ENCODE measurements at regions not wholly inside any gene's neighbourhood (a gene's known extent, or its start where the extent isn't known, plus 50 kb on each side); places are given as distances from the start of the nearest gene placed in this dataset.

DNA sequence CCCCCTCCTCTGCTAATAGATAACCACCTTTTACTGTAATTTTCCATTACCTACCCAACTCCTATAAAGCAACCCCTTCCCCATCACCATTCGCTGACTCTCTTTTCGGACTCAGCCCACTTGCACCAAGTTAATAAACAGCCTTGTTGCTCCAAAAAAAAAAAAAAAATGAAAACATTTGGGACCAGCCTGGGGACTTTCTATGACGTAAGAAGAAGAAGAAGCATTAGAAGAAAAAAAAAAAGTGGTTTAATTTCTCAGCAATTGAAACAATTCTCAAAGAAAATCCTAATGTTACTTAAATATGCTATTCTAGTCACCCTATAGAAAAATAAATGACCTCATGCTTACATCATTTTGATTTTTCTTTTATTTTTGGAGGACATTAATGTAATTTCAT, 301.5 kb upstream of the ANO3 start:
- WGBS, 2 donors = 79% methylated on average over 3 of the region's 3 CpGs
- H3K4me3 ChIP-seq (ENCODE audit: low read depth, poor library complexity, severe bottlenecking) = no peak overlapping the region
- no peak for DNase-seq (ENCODE audit: low spot score in 2 of 2)
- intact Hi-C loops (cut with DNase I; ENCODE audit: low total_unique reads) = no loop called here
- no peak for TF ChIP-seq POLR2A (IDR thresholded peaks at IDR 0.05)
- TF ChIP-seq, protein P1, sequence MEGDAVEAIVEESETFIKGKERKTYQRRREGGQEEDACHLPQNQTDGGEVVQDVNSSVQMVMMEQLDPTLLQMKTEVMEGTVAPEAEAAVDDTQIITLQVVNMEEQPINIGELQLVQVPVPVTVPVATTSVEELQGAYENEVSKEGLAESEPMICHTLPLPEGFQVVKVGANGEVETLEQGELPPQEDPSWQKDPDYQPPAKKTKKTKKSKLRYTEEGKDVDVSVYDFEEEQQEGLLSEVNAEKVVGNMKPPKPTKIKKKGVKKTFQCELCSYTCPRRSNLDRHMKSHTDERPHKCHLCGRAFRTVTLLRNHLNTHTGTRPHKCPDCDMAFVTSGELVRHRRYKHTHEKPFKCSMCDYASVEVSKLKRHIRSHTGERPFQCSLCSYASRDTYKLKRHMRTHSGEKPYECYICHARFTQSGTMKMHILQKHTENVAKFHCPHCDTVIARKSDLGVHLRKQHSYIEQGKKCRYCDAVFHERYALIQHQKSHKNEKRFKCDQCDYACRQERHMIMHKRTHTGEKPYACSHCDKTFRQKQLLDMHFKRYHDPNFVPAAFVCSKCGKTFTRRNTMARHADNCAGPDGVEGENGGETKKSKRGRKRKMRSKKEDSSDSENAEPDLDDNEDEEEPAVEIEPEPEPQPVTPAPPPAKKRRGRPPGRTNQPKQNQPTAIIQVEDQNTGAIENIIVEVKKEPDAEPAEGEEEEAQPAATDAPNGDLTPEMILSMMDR (IDR thresholded peaks at IDR 0.05) = no peak

DNA sequence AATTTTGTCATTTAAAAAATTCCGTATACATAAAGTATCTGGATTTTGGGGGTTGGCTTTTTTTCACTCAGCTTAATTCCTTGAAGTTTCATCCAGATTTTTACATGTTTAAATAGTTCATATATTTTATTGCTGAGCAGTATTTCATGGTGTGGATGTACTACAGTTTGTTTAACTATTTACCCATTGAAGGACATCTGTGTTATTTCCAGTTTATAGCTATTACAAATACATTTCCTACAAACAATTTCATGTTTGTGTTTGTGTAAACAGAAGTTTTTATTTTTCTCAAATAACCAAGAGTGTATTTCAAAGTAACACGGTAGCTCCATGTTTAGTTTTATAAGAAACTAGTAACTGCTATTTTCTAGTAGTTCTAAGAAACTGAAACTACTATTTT, 299.7 kb upstream of the ANO3 start:
- DNase-seq (ENCODE audit: low spot score in 2 of 2) = no peak
- no peak overlapping the region for H3K4me3 ChIP-seq (ENCODE audit: low read depth, poor library complexity, severe bottlenecking)
- TF ChIP-seq, protein P1 (IDR thresholded peaks at IDR 0.05) = no peak
- no peak for TF ChIP-seq POLR2A (IDR thresholded peaks at IDR 0.05)
- intact Hi-C loops (cut with DNase I; ENCODE audit: low total_unique reads) = no loop called here
- 41 to 42% methylated on average over 2 of the region's 2 CpGs for whole genome bisulfite sequencing, 2 donors

DNA sequence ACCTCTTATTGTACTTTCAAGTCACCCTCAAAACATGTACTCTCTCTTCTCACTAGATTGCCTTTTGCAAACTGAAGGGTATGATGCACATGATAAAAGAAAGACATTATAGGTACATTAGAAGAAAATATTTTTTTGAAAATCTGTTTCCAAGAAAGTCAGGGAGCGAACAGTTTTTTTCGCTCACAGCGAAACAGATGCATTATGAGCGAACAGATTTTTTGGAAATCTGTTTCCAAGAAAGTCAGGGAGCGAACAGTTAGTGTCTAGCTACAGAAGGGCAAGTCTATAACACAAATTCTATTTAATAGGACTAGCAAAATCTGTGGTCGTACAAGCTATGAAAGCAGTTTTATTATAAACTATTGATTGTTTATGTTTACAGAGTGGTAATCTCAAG, 296.2 kb upstream of the ANO3 start:
- no peak for DNase-seq (ENCODE audit: low spot score in 2 of 2)
- WGBS, 2 donors = 77 to 92% methylated on average over 5 to 6 of the region's 6 CpGs
- TF ChIP-seq POLR2A (IDR thresholded peaks at IDR 0.05) = no peak
- TF ChIP-seq, protein P1 (IDR thresholded peaks at IDR 0.05) = no peak
- intact Hi-C loops (cut with DNase I; ENCODE audit: low total_unique reads) = no loop called here
- H3K4me3 ChIP-seq (ENCODE audit: low read depth, poor library complexity, severe bottlenecking) = no peak overlapping the region

DNA sequence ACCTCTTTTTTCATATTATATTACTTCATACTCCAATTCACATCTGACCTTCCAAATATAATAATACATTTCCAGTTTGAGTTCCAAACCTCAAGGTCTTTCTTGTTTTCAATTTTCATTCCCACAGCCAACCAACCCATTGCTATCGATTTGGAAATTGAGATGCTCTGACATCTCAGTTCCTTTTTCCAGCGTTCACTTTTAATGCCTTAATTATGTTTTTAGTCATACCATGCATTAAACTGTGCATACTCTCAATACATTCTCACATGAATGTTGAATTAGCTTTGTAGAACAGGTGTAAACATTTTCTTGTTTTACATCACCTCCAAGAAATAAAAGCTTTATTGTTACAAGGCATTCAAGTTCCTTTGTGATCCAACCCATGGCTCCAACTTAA, 294.2 kb upstream of the ANO3 start:
- TF ChIP-seq, protein P1 (IDR thresholded peaks at IDR 0.05) = no peak
- TF ChIP-seq POLR2A (IDR thresholded peaks at IDR 0.05) = no peak
- 86 to 87% methylated on average over 2 of the region's 2 CpGs for WGBS, 2 donors
- intact Hi-C loops (cut with DNase I; ENCODE audit: low total_unique reads) = no loop called here
- H3K4me3 ChIP-seq (ENCODE audit: low read depth, poor library complexity, severe bottlenecking) = no peak overlapping the region
- no peak for DNase-seq (ENCODE audit: low spot score in 2 of 2)

DNA sequence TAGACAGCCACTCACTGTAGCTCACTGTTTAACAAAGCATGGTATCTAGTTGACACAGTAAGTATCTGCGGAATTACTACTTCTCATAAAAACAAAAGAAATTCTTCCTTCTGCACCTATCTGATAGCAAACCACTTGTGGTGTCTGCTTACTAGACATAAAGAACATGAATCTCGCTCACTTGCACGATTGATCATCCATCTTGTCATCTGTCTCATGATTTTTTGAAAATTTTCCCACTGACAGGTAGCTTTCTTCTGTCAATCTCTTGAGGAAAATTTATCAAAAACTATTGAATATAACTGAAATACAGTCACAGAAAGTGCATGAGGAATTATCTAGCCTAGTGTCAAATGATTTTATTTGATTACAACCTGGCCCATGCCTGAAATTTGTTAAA, 291.6 kb upstream of the ANO3 start:
- intact Hi-C loops (cut with DNase I; ENCODE audit: low total_unique reads) = no loop called here
- TF ChIP-seq POLR2A (IDR thresholded peaks at IDR 0.05) = no peak
- TF ChIP-seq, protein P1 (IDR thresholded peaks at IDR 0.05) = no peak
- DNase-seq (ENCODE audit: low spot score in 2 of 2) = no peak
- WGBS, 2 donors = 60 to 61% methylated on average over 3 of the region's 3 CpGs
- H3K4me3 ChIP-seq (ENCODE audit: low read depth, poor library complexity, severe bottlenecking) = no peak overlapping the region

DNA sequence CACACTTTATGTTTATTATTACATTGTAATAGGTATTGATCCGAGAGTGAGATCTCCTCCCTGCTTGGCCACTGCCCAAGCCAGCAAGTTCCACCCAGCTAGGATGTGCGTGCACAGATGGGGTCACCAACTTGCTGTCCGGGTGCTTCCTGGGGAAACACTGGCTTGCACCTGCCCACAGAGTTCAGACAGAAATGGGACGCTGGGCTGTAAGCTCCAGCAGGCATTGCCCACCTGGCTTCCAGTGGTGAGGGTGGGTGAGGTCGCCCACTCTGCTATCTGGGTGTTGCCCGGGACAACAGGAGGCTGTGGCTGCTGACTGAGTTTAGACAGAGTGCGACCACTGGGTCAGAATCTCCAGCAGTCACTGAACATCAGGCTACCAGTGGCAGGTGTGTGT, 289.8 kb upstream of the ANO3 start:
- no peak overlapping the region for H3K4me3 ChIP-seq (ENCODE audit: low read depth, poor library complexity, severe bottlenecking)
- intact Hi-C loops (cut with DNase I; ENCODE audit: low total_unique reads) = no loop called here
- 90% methylated on average over 6 to 7 of the region's 7 CpGs for WGBS, 2 donors
- no peak for DNase-seq (ENCODE audit: low spot score in 2 of 2)
- TF ChIP-seq, protein P1 (IDR thresholded peaks at IDR 0.05) = no peak
- TF ChIP-seq POLR2A (IDR thresholded peaks at IDR 0.05) = no peak
